ENCODE measurements at regions not wholly inside any gene's neighbourhood (a gene's known extent, or its start where the extent isn't known, plus 50 kb on each side); places are given as distances from the start of the nearest gene placed in this dataset.

DNA sequence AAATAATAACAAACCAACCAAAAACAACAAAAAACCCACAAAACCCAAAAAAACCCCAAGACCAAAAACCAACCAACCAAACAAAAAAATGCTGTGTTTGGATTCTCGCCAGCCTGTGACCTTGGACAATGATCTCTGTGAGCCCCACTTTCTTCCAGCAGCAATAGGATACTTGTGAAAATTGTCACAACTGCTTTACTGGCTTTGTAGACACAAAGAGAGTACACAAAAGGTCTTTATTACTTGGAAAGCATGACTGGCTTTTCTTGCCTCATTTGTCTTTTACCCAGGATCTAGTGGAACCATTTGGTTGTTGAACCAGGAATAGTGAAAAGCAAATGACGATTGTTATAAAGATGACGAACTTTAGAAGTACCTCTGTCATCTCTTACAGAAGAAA, 256.6 kb downstream of the UTP18 start:
- no peak overlapping the region for H3K4me3 ChIP-seq
- ATAC-seq (no peak), DNase-seq (ENCODE audit: low read depth, low spot score) (no peak), FAIRE-seq (no peak)
- no peak overlapping the region for H3K4me2 ChIP-seq (ENCODE audit: control insufficient read depth, insufficient read depth)
- CTCF ChIA-PET, result no interaction called here
- POLR2A ChIA-PET, result no interaction called here
- in situ Hi-C loops (cut with MboI) (no loop called here), intact Hi-C loops (cut with micrococcal nuclease; ENCODE audit: unreplicated experiment) (no loop called here)
- H3K4me1 ChIP-seq (ENCODE audit: control insufficient read depth, insufficient read depth, low read length), result no peaks in the 10 kb centered on the region
- H3K79me2 ChIP-seq (ENCODE audit: control insufficient read depth, insufficient read depth, low read length), result no peaks in the 10 kb centered on the region
- no TSS peak for BruUV-seq (replicated peaks)
- WGBS (ENCODE audit: insufficient coverage, insufficient replicate concordance, low lambda C conversion rate, missing lambda C conversion rate), result 26% methylated on average over 3 of the region's 3 CpGs
- no peaks in the 10 kb centered on the region for H3K9me3 ChIP-seq (replicated peaks; ENCODE audit: control insufficient read depth, insufficient read depth, low read length)
- RAD21 ChIA-PET (ENCODE audit: unreplicated experiment), result no interaction called here
- SMC1A ChIA-PET (ENCODE audit: uncharacterized antibody, unreplicated experiment), result no interaction called here
- no peak overlapping the region for H2AFZ ChIP-seq (ENCODE audit: control insufficient read depth, low read depth, low read length)
- H3K9ac ChIP-seq (ENCODE audit: control insufficient read depth, insufficient read depth, low read length), result no peak overlapping the region
- no peak overlapping the region for H3K27ac ChIP-seq (ENCODE audit: control insufficient read depth, insufficient read depth)
- H3K36me3 ChIP-seq (ENCODE audit: control insufficient read depth in 2 of 2, insufficient read depth in 2 of 2, low read length in 1 of 2), result no peaks in the 10 kb centered on the region
- H4K20me1 ChIP-seq (ENCODE audit: control insufficient read depth, insufficient read depth), result no peaks in the 10 kb centered on the region
- TF ChIP-seq, protein P1, sequence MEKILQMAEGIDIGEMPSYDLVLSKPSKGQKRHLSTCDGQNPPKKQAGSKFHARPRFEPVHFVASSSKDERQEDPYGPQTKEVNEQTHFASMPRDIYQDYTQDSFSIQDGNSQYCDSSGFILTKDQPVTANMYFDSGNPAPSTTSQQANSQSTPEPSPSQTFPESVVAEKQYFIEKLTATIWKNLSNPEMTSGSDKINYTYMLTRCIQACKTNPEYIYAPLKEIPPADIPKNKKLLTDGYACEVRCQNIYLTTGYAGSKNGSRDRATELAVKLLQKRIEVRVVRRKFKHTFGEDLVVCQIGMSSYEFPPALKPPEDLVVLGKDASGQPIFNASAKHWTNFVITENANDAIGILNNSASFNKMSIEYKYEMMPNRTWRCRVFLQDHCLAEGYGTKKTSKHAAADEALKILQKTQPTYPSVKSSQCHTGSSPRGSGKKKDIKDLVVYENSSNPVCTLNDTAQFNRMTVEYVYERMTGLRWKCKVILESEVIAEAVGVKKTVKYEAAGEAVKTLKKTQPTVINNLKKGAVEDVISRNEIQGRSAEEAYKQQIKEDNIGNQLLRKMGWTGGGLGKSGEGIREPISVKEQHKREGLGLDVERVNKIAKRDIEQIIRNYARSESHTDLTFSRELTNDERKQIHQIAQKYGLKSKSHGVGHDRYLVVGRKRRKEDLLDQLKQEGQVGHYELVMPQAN (conservative IDR thresholded peaks at IDR 0.05), result no peak
- TF ChIP-seq BHLHE40 (IDR thresholded peaks at IDR 0.05; ENCODE audit: borderline replicate concordance in 1 of 2, low read depth in 2 of 2, low read length in 1 of 2) (no peak), SREBF2 (IDR thresholded peaks at IDR 0.05; ENCODE audit: low read length) (no peak), RCOR1 (conservative IDR thresholded peaks at IDR 0.05; ENCODE audit: low read depth, low read length) (no peak), ESRRA (IDR thresholded peaks at IDR 0.05; ENCODE audit: low read length) (no peak)
- TF ChIP-seq, protein P2, sequence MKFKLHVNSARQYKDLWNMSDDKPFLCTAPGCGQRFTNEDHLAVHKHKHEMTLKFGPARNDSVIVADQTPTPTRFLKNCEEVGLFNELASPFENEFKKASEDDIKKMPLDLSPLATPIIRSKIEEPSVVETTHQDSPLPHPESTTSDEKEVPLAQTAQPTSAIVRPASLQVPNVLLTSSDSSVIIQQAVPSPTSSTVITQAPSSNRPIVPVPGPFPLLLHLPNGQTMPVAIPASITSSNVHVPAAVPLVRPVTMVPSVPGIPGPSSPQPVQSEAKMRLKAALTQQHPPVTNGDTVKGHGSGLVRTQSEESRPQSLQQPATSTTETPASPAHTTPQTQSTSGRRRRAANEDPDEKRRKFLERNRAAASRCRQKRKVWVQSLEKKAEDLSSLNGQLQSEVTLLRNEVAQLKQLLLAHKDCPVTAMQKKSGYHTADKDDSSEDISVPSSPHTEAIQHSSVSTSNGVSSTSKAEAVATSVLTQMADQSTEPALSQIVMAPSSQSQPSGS (IDR thresholded peaks at IDR 0.05; ENCODE audit: low read length), result no peak
- no peaks in the 10 kb centered on the region for H3K27me3 ChIP-seq (replicated peaks in 1 of 2; ENCODE audit: control insufficient read depth in 2 of 2, insufficient read depth in 2 of 2, low read length in 1 of 2)

All from GM12878 (cell line).